CD4-positive, alpha-beta memory T cell (primary cell): ENCODE measurements at regions not wholly inside any gene's neighbourhood (a gene's known extent, or its start where the extent isn't known, plus 50 kb on each side); places are given as distances from the start of the nearest gene placed in this dataset.
A peak's percentile ranks its signal among the peaks of the same experiment; 100 is the strongest.

Experiments used
- CTCF ChIA-PET: fragments of 350-600 bp; sonication (Branson Sonifier 250); formaldehyde crosslinking; loops from one replicate; lab custom pipeline; 2021; ENCODE audit warnings: inconsistent platforms; ENCODE audit not compliant: partially characterized antibody; lab: Charles Lee
- POLR2A ChIA-PET: fragments of 350-600 bp; sonication (Branson Sonifier 250); formaldehyde crosslinking; loops from one replicate; lab custom pipeline; 2021; ENCODE audit not compliant: partially characterized antibody; lab: Charles Lee
- DNase-seq, 5 donors: peaks; one replicate each; pipeline versions ENCODE4 v3.0.0 to v3.0.0-alpha.2; 2020 to 2022; ENCODE audit warnings: mixed read lengths in 1 of 5
- H3K27ac ChIP-seq: one replicate; pipeline ENCODE4 v1.7.0; 2013; ENCODE audit warnings: low read depth, low read length
- H3K27me3 ChIP-seq: 2 replicates; pipeline ENCODE4 v1.7.0; 2013; ENCODE audit warnings: mild to moderate bottlenecking, low read length, moderate library complexity; ENCODE audit not compliant: insufficient read depth
- H3K36me3 ChIP-seq: 2 replicates; pipeline ENCODE4 v1.7.0; 2013; ENCODE audit warnings: mild to moderate bottlenecking, low read length, moderate library complexity; ENCODE audit not compliant: insufficient read depth
- H3K4me1 ChIP-seq: 2 replicates; pipeline ENCODE4 v1.7.0; 2013; ENCODE audit warnings: mild to moderate bottlenecking, low read length, moderate library complexity; ENCODE audit not compliant: insufficient read depth
- H3K4me3 ChIP-seq, 2 donors: one replicate each; pipeline ENCODE4 v1.7.0; 2013; ENCODE audit warnings: low read length in 2 of 2, mild to moderate bottlenecking in 1 of 2
- H3K9me3 ChIP-seq, 2 donors: one replicate each; pipeline ENCODE4 v1.7.0; 2013; ENCODE audit warnings: low read length in 2 of 2, control low read depth in 1 of 2; ENCODE audit not compliant: control insufficient read depth in 1 of 2
- H3K27ac Mint-ChIP-seq, 7 donors: one replicate each; pipeline ENCODE4 v1.8.0; 2020 to 2021; ENCODE audit warnings: mixed read lengths in 7 of 7, mild to moderate bottlenecking in 6 of 7, inconsistent platforms in 3 of 7, moderate library complexity in 3 of 7
- H3K27me3 Mint-ChIP-seq, 2 donors: one replicate each; pipeline ENCODE4 v1.8.0; 2020 to 2021; ENCODE audit warnings: mixed read lengths in 2 of 2
- H3K36me3 Mint-ChIP-seq, 2 donors: one replicate each; pipeline ENCODE4 v1.8.0; 2020 to 2021; ENCODE audit warnings: mixed read lengths in 2 of 2, inconsistent platforms in 1 of 2, mild to moderate bottlenecking in 1 of 2
- H3K4me1 Mint-ChIP-seq, 4 donors: one replicate each; pipeline ENCODE4 v1.8.0; 2020 to 2021; ENCODE audit warnings: mixed read lengths in 4 of 4, mild to moderate bottlenecking in 1 of 4
- H3K4me3 Mint-ChIP-seq, 8 donors: one replicate each; pipeline ENCODE4 v1.8.0; 2020 to 2021; ENCODE audit warnings: mixed read lengths in 8 of 8, mild to moderate bottlenecking in 7 of 8, moderate library complexity in 6 of 8, inconsistent platforms in 3 of 8
- H3K9me3 Mint-ChIP-seq, 8 donors: one replicate each; pipeline ENCODE4 v1.8.0; 2020 to 2021; ENCODE audit warnings: mixed read lengths in 8 of 8, mild to moderate bottlenecking in 5 of 8, inconsistent platforms in 3 of 8, moderate library complexity in 1 of 8
- intact Hi-C: fragments of 100-400 bp; cut with micrococcal nuclease; formaldehyde crosslinking; loops from one replicate; pipeline ENCODE4 v1.15.1; 2023

DNA sequence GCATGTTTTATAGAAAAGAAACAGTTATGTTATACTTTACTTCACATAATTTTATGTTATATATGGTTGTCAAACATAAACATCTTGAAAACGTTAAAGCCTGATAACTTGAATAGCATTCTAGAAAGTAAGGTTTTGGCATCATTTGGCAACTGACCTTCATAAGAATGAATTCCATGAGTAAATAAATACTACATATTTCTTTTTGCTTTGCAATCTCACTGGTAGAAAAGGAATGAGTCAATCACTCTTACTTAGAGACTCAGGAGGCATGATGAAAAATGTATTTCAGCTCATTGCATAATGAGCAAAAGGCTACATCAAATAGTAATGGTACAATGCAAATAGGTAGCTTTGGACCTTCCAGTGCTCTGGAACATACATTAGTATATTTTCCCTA, 1381.9 kb downstream of the EFNB2 start:
- DNase-seq, result no peak
- Histone ChIP-seq H3K9me3 (no peaks in the 10 kb centered on the region), H3K4me3 (no peak overlapping the region), H3K4me1 (no peaks in the 10 kb centered on the region), H3K27ac (no peak overlapping the region), H3K27me3 (no peaks in the 10 kb centered on the region), H3K36me3 (no peaks in the 10 kb centered on the region)
- Mint-ChIP-seq H3K27ac (no peak overlapping the region), H3K9me3 (no peaks in the 10 kb centered on the region), H3K4me1 (no peaks in the 10 kb centered on the region), H3K27me3 (peaks cover 6 to 9% of the 10 kb centered on the region in 2 donors), H3K4me3 (no peak overlapping the region), H3K36me3 (no peaks in the 10 kb centered on the region)
- intact Hi-C loops, result no loop called here
- POLR2A ChIA-PET, result no interaction called here
- CTCF ChIA-PET, result no interaction called here

DNA sequence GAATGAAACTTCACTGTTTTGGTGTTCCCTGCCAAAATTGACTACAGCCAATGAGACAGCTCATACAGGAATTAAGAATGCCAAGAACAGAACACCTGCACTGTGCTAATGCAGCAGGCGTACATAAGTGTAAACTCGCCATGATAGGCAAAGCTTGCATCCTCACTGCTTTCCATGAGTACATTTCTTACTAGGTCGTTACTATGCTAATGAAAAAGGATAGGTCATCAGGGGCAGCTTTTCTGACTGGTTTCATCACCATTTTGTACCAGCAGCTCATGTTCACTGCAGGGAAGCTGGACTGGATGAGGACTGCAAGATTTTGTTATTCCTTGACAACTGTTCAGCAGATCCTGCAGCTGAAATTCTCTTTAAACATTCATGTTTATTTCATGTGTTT, 1383.8 kb downstream of the EFNB2 start:
- H3K9me3 ChIP-seq, result no peaks in the 10 kb centered on the region
- Mint-ChIP-seq H3K36me3 (no peaks in the 10 kb centered on the region), H3K27me3 (peaks cover 8 to 9% of the 10 kb centered on the region in 2 donors), H3K27ac (no peak overlapping the region), H3K9me3 (no peaks in the 10 kb centered on the region), H3K4me1 (no peaks in the 10 kb centered on the region), H3K4me3 (no peak overlapping the region)
- H3K36me3 ChIP-seq, result no peaks in the 10 kb centered on the region
- H3K4me1 ChIP-seq, result no peaks in the 10 kb centered on the region
- intact Hi-C loops, result no loop called here
- no peak for DNase-seq
- POLR2A ChIA-PET, result no interaction called here
- H3K4me3 ChIP-seq, result no peak overlapping the region
- H3K27me3 ChIP-seq, result no peaks in the 10 kb centered on the region
- CTCF ChIA-PET, result no interaction called here
- no peak overlapping the region for H3K27ac ChIP-seq

DNA sequence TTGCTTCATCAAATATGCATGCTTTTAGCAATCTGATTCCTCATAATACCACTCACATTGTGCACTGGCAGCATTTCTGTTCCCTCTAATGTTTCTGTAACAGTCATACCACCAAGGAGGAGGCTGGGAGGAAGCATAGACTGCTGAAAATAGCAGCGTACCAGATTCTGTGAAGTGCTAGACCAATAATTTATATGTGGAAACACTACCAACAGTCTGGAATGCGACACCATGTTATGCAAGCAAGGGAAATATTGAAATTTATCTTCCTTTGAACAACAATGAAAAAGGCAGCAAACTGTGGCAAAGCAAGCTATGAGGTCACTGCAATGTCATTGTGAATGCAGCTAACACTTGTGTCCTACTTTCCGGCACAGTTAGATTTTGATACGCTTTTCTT, 1388.0 kb downstream of the EFNB2 start:
- H3K9me3 Mint-ChIP-seq, result no peaks in the 10 kb centered on the region
- Histone ChIP-seq H3K27ac (no peak overlapping the region), H3K4me3 (no peak overlapping the region), H3K4me1 (no peaks in the 10 kb centered on the region), H3K27me3 (no peaks in the 10 kb centered on the region), H3K36me3 (no peaks in the 10 kb centered on the region), H3K9me3 (no peaks in the 10 kb centered on the region)
- POLR2A ChIA-PET, result no interaction called here
- peaks cover 8 to 9% of the 10 kb centered on the region in 2 donors for H3K27me3 Mint-ChIP-seq
- CTCF ChIA-PET, result no interaction called here
- intact Hi-C loops, result no loop called here
- no peak for DNase-seq
- no peaks in the 10 kb centered on the region for H3K4me1 Mint-ChIP-seq
- no peak overlapping the region for H3K4me3 Mint-ChIP-seq
- no peaks in the 10 kb centered on the region for H3K36me3 Mint-ChIP-seq
- no peak overlapping the region for H3K27ac Mint-ChIP-seq

DNA sequence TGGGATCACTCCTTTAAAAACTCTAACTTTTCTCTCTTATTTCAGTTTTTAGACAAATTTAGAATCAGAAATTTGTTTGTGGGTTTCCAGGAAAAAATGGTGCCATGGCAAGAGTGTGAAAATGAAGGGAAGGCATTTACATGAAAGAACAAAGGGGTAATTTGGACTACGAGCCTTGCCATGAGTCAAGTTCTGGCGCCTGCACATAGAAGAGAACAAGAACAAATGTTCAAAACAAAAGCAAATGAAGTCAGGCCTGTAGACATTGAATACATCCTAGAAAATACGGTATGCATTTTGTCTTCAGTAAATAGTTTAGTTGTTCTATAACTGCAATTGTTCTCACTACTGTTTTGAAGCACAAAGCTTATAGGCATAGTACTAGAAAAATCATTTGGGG, 1390.5 kb downstream of the EFNB2 start:
- DNase-seq, result no peak
- ChIA-PET CTCF (no interaction called here), POLR2A (no interaction called here)
- no peaks in the 10 kb centered on the region for H3K9me3 ChIP-seq
- H3K9me3 Mint-ChIP-seq, result no peaks in the 10 kb centered on the region
- no peaks in the 10 kb centered on the region for H3K36me3 Mint-ChIP-seq
- no peak overlapping the region for H3K27ac Mint-ChIP-seq
- no peaks in the 10 kb centered on the region for H3K36me3 ChIP-seq
- H3K27me3 ChIP-seq, result no peaks in the 10 kb centered on the region
- no peak overlapping the region for H3K4me3 ChIP-seq
- H3K4me3 Mint-ChIP-seq, result no peak overlapping the region
- H3K4me1 Mint-ChIP-seq, result peaks cover 7 to 9% (median 8%) of the 10 kb centered on the region in 4 donors
- intact Hi-C loops, result no loop called here
- no peak overlapping the region for H3K27ac ChIP-seq
- peaks cover under 1 to 2% of the 10 kb centered on the region in 2 donors for H3K27me3 Mint-ChIP-seq
- peaks cover 8% of the 10 kb centered on the region for H3K4me1 ChIP-seq

DNA sequence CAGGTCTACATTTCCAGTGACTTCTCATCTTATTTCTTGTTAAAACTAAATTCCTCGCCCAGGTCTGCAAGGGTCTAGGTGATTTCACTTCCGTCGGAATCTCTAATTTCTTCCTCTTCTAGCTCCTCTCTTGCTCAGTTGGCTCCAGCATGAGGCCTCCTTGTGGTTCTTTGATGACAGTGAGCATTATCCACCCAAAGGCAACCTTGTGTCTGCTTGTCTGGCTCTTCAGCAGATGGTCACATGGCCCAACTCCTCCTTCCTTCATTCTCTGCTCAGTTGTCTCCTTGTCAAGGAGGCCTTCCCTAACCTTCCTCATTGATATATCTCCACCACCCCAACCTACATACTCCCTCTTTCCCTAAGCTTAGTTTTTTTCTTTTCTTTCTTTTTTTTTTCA, 1391.4 kb downstream of the EFNB2 start:
- no peaks in the 10 kb centered on the region for H3K36me3 ChIP-seq
- H3K4me1 Mint-ChIP-seq, result peaks cover 13 to 18% (median 16%) of the 10 kb centered on the region in 4 donors
- ChIA-PET CTCF (no interaction called here), POLR2A (no interaction called here)
- peaks cover 10% of the 10 kb centered on the region for H3K4me1 ChIP-seq
- no peaks in the 10 kb centered on the region for H3K36me3 Mint-ChIP-seq
- H3K27me3 ChIP-seq, result no peaks in the 10 kb centered on the region
- intact Hi-C loops, result no loop called here
- no peaks in the 10 kb centered on the region for H3K9me3 Mint-ChIP-seq
- no peak overlapping the region for H3K27ac ChIP-seq
- H3K4me3 Mint-ChIP-seq, result no peak overlapping the region
- H3K9me3 ChIP-seq, result no peaks in the 10 kb centered on the region
- no peak for DNase-seq
- H3K27me3 Mint-ChIP-seq, result peaks cover 0 to 2% of the 10 kb centered on the region in 2 donors
- H3K27ac Mint-ChIP-seq, result no peak overlapping the region
- H3K4me3 ChIP-seq, result no peak overlapping the region

DNA sequence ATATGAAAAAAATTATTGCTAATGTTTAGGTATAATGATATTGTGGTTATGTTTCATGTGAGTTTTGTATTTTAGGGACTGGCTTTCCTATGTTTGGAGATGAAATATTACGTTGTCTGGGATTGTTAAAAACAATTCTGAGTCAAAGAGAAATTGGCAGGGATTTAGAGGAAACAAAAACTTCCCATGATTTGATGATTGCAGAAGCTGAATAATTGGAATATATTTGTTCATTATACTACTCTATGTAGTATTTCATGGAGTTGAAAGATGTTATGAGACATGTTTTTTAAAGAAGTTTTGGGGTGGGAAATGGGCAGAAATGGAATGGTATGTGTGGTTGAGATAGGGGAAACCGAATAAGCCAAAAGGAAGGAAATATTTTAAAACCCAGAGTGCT, 1392.9 kb downstream of the EFNB2 start:
- Histone ChIP-seq H3K4me3 (no peak overlapping the region), H3K4me1 (peaks cover 12% of the 10 kb centered on the region), H3K27ac (no peak overlapping the region), H3K9me3 (no peaks in the 10 kb centered on the region), H3K27me3 (no peaks in the 10 kb centered on the region), H3K36me3 (no peaks in the 10 kb centered on the region)
- ChIA-PET CTCF (no interaction called here), POLR2A (no interaction called here)
- Mint-ChIP-seq H3K27me3 (no peaks in the 10 kb centered on the region), H3K4me3 (no peak overlapping the region), H3K27ac (no peak overlapping the region), H3K36me3 (no peaks in the 10 kb centered on the region), H3K9me3 (no peaks in the 10 kb centered on the region), H3K4me1 (peaks cover 16 to 20% (median 17%) of the 10 kb centered on the region in 4 donors)
- DNase-seq, result no peak
- intact Hi-C loops, result no loop called here

DNA sequence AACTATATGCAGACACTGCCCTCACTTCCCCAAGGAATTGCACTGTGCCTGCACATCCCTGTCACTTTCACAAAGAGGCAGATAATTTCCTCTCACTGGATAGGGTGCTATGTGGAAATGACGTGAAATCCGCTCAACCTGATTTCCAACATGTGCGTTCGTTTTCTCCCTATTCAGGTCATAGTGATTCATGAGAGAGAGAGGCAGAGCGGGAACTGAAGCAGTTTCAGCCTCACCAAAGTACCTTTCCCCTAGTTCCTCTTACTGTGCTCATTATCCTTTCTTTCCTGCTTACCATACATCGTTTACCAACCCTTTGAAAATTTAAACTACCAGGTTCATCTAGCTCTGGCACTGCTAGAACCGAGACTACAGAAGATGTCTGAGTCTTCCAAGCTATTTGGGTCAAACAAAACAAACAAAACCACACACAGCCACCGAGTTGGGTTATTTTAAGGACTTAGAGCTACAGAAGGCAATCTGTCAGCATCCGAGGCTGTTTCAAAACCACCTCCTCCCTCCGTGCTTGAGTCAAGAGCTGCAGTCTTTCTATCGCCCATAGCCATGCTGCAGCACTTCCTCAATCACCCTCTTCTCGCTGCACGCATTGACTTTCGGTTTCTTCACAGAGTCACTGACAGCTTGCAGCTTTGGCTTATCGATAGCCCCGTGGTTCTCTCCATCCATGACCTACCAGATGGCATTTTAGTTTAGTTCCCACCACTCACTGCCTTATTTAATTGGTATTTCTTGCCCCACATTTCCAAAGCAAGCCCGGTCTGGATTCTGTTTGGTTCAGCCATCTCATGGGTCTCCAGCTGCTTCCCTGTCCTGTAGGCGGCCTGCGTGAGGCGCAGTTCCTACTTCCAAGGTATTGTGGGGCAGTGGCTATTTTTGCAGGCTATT, 1395.8 kb downstream of the EFNB2 start:
- Histone ChIP-seq H3K27me3 (no peaks in the 10 kb centered on the region), H3K27ac (peak overlapping the region; percentile 55), H3K4me3 (peak overlapping the region; percentile 49 to 72), H3K36me3 (no peaks in the 10 kb centered on the region), H3K9me3 (no peaks in the 10 kb centered on the region), H3K4me1 (peaks cover 12% of the 10 kb centered on the region)
- H3K27me3 Mint-ChIP-seq, result no peaks in the 10 kb centered on the region
- no peaks in the 10 kb centered on the region for H3K9me3 Mint-ChIP-seq
- peak overlapping the region; percentile 85 to 98 (median 94) for H3K4me3 Mint-ChIP-seq
- no peaks in the 10 kb centered on the region for H3K36me3 Mint-ChIP-seq
- peak overlapping the region; percentile 89 to 98 (median 96) for H3K27ac Mint-ChIP-seq
- CTCF ChIA-PET, result interaction anchor here (1.1 to 1.9 kb wide), 3 partner anchors 34 to 1424 kb away, joined by 4 to 7 read pairs (median 7); no protein-coding TSS in a partner anchor
- DNase-seq, result peak; percentile 67 to 73 (median 70)
- intact Hi-C loops, result loop anchor here (5.0 to 10.0 kb wide), 2 partner anchors 1395 to 1428 kb away; partner anchors contain the start of genes ARGLU1 and EFNB2
- peaks cover 16 to 20% (median 17%) of the 10 kb centered on the region in 4 donors for H3K4me1 Mint-ChIP-seq
- POLR2A ChIA-PET, result interaction anchor here (1.5 to 2.1 kb wide), 2 partner anchors 1396 to 1428 kb away, joined by 9 to 14 read pairs; partner anchors contain the start of genes ARGLU1 and EFNB2
